ENCODE measurements at regions not wholly inside any gene's neighbourhood (a gene's known extent, or its start where the extent isn't known, plus 50 kb on each side); places are given as distances from the start of the nearest gene placed in this dataset.
"Not testable (repeated sequence)": the region's sequence is repeated elsewhere in the genome, so short reads cannot be mapped to it uniquely, and the experiment has no call there.

- no peak overlapping the region for H3K9ac ChIP-seq (ENCODE audit: control insufficient read depth, insufficient read depth, low read length)
- ChIA-PET RAD21 (ENCODE audit: unreplicated experiment) (interaction anchor here (2.0 kb wide), 1 partner anchor 316 kb away, joined by 5 read pairs; no protein-coding TSS in a partner anchor), POLR2A (no interaction called here), SMC1A (ENCODE audit: uncharacterized antibody, unreplicated experiment) (interaction anchor here (1.0 to 1.5 kb wide), 5 partner anchors 10 to 419 kb away, joined by 3 to 4 read pairs (median 3); no protein-coding TSS in a partner anchor), CTCF (interaction anchor here (0.8 to 6.4 kb wide), 5 partner anchors 17 to 1986 kb away, joined by 3 to 109 read pairs (median 4); no protein-coding TSS in a partner anchor)
- in situ Hi-C loops (cut with MboI) (loop anchor here (5.0 kb wide), 1 partner anchor 313 kb away; no protein-coding TSS in a partner anchor), intact Hi-C loops (cut with micrococcal nuclease; ENCODE audit: unreplicated experiment) (loop anchor here (10.0 kb wide), 1 partner anchor 410 kb away; no protein-coding TSS in a partner anchor)
- no peak overlapping the region for H3K4me3 ChIP-seq
- H3K79me2 ChIP-seq (ENCODE audit: control insufficient read depth, insufficient read depth, low read length): no peaks in the 10 kb centered on the region
- peak; percentile 59 for ATAC-seq
- H3K4me2 ChIP-seq (ENCODE audit: control insufficient read depth, insufficient read depth): no peak overlapping the region
- H4K20me1 ChIP-seq (ENCODE audit: control insufficient read depth, insufficient read depth): no peaks in the 10 kb centered on the region
- H3K4me1 ChIP-seq (ENCODE audit: control insufficient read depth, insufficient read depth, low read length): no peaks in the 10 kb centered on the region
- BruUV-seq (replicated peaks): no TSS peak
- H3K27ac ChIP-seq (ENCODE audit: control insufficient read depth, insufficient read depth): no peak overlapping the region
- H3K27me3 ChIP-seq (replicated peaks in 1 of 2; ENCODE audit: control insufficient read depth in 2 of 2, insufficient read depth in 2 of 2, low read length in 1 of 2): no peaks in the 10 kb centered on the region
- no peak overlapping the region for H2AFZ ChIP-seq (ENCODE audit: control insufficient read depth, low read depth, low read length)
- no peak for FAIRE-seq
- WGBS (ENCODE audit: insufficient coverage, insufficient replicate concordance, low lambda C conversion rate, missing lambda C conversion rate): 52% methylated on average over 2 of the region's 2 CpGs
- H3K36me3 ChIP-seq (ENCODE audit: control insufficient read depth in 2 of 2, insufficient read depth in 2 of 2, low read length in 1 of 2): no peaks in the 10 kb centered on the region
- H3K9me3 ChIP-seq (replicated peaks; ENCODE audit: control insufficient read depth, insufficient read depth, low read length): no peaks in the 10 kb centered on the region
- no peak for TF ChIP-seq BRCA1 (IDR thresholded peaks at IDR 0.05; ENCODE audit: low read depth, low read length)
- no peak for DNase-seq (ENCODE audit: low read depth, low spot score)
Observed at GRCh38 chr10:57654856-57655255, 612.8 kb downstream of the IPMK start.

GRCh38 chr10:57645108-57645507, 622.6 kb downstream of the IPMK start:
- H3K4me3 ChIP-seq; H3K9ac ChIP-seq (ENCODE audit: control insufficient read depth, insufficient read depth, low read length); H4K20me1 ChIP-seq (ENCODE audit: control insufficient read depth, insufficient read depth); RAD21 ChIA-PET (ENCODE audit: unreplicated experiment); H3K79me2 ChIP-seq (ENCODE audit: control insufficient read depth, insufficient read depth, low read length); H3K9me3 ChIP-seq (replicated peaks; ENCODE audit: control insufficient read depth, insufficient read depth, low read length); FAIRE-seq; BruUV-seq (replicated peaks); in situ Hi-C loops (cut with MboI); H3K4me2 ChIP-seq (ENCODE audit: control insufficient read depth, insufficient read depth); H3K36me3 ChIP-seq (ENCODE audit: control insufficient read depth in 2 of 2, insufficient read depth in 2 of 2, low read length in 1 of 2); H3K27me3 ChIP-seq (replicated peaks in 1 of 2; ENCODE audit: control insufficient read depth in 2 of 2, insufficient read depth in 2 of 2, low read length in 1 of 2); intact Hi-C loops (cut with micrococcal nuclease; ENCODE audit: unreplicated experiment); H3K4me1 ChIP-seq (ENCODE audit: control insufficient read depth, insufficient read depth, low read length); H3K27ac ChIP-seq (ENCODE audit: control insufficient read depth, insufficient read depth); H2AFZ ChIP-seq (ENCODE audit: control insufficient read depth, low read depth, low read length); POLR2A ChIA-PET; DNase-seq (ENCODE audit: low read depth, low spot score); ATAC-seq: not testable (repeated sequence)
- 43% methylated on average over 3 of the region's 3 CpGs for WGBS (ENCODE audit: insufficient coverage, insufficient replicate concordance, low lambda C conversion rate, missing lambda C conversion rate)
- CTCF ChIA-PET: interaction anchor here (1.3 to 2.9 kb wide), 2 partner anchors 9 to 13 kb away, joined by 3 to 19 read pairs; no protein-coding TSS in a partner anchor
- SMC1A ChIA-PET (ENCODE audit: uncharacterized antibody, unreplicated experiment): interaction anchor here (1.1 kb wide), 2 partner anchors 10 to 12 kb away, joined by 4 to 5 read pairs; no protein-coding TSS in a partner anchor

Measured in GM12878 (cell line).